LNCaP clone FGC (cell line): ENCODE measurements at regions not wholly inside any gene's neighbourhood (a gene's known extent, or its start where the extent isn't known, plus 50 kb on each side); places are given as distances from the start of the nearest gene placed in this dataset.

Source experiments
- DNase-seq: peaks from one replicate; pipeline ENCODE4 v3.0.0-alpha.2; 2011; ENCODE audit warnings: low read depth
- H3K4me3 ChIP-seq: 2 replicates; pipeline ENCODE4 v1.5.1; 2011; ENCODE audit warnings: mild to moderate bottlenecking, low read depth, low read length, control low read depth
- TF ChIP-seq, protein P1 (sequence below): IDR thresholded peaks from 2 replicates; pipeline ENCODE4 v1.5.1; 2012; ENCODE audit warnings: mild to moderate bottlenecking; ENCODE audit not compliant: control insufficient read depth, insufficient read depth; ENCODE audit errors: extremely low read depth

DNA sequence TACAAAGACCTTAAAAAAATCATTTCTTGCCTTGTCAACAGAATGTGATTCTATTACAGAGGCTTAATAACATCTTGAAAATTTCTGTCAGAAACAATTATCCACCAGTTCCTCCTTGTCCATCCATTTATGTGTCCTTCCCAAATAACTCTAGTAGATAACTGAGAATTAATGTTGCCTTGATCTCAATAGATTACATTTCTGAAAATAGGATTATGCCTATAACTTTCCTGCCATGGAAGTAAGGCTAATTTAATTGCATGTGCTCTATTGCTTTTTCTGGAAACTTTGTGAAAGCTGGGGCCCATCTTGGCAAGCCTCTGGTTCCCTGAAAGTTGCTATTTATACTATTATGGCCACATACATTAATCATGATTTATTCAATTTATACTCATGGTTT lies 76.2 kb upstream of the UNC5C start:
- no peak for DNase-seq
- TF ChIP-seq, protein P1, sequence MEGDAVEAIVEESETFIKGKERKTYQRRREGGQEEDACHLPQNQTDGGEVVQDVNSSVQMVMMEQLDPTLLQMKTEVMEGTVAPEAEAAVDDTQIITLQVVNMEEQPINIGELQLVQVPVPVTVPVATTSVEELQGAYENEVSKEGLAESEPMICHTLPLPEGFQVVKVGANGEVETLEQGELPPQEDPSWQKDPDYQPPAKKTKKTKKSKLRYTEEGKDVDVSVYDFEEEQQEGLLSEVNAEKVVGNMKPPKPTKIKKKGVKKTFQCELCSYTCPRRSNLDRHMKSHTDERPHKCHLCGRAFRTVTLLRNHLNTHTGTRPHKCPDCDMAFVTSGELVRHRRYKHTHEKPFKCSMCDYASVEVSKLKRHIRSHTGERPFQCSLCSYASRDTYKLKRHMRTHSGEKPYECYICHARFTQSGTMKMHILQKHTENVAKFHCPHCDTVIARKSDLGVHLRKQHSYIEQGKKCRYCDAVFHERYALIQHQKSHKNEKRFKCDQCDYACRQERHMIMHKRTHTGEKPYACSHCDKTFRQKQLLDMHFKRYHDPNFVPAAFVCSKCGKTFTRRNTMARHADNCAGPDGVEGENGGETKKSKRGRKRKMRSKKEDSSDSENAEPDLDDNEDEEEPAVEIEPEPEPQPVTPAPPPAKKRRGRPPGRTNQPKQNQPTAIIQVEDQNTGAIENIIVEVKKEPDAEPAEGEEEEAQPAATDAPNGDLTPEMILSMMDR, result no peak
- H3K4me3 ChIP-seq, result no peak overlapping the region

DNA sequence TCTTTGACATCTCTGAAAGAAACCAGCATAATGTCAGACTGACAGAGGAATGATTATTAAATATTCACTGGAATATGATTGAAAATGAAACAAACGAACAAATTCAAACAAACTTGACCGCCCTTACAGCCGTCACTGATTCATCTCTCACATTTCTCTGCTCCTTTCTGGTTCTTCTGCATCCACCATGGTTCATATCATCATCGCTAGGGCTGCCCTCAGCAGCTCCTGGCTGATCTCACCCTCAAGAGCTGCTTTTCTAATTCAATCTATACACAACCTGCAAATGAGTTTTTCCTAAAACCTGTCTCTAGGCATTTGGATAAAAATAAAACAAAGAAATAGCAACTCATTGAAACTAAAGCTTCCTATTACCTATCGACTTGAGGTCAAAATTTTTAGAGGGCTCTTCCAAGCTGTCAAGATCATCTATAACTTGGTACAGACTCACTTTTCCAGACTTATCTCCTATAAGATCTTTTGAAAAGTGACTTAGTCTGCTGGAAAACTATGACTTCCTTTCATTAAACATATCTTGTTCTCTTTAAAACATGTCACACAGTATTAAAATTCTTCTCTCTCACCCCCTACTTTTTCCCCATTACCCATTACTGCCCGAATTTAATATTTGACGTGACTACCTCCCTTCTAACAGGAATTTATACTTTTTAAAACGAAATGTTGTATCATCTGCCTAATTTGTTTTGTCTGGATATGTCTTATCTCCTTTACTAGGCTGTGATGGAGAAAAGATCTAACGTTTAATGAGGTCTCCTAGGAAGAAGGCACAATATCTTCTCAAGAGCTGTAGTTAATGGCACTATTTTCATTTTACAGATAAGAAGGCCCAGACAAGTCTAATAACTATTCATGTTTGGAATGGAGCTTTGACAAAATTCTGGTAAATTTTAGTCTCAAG lies 71.0 kb upstream of the UNC5C start:
- TF ChIP-seq, protein P1, result no peak
- no peak overlapping the region for H3K4me3 ChIP-seq
- DNase-seq, result no peak

- no peak for DNase-seq
- TF ChIP-seq, protein P1, result no peak
- no peak overlapping the region for H3K4me3 ChIP-seq
Observed at GRCh38 chr4:95614684-95615205, 66.0 kb upstream of the UNC5C start.

DNA sequence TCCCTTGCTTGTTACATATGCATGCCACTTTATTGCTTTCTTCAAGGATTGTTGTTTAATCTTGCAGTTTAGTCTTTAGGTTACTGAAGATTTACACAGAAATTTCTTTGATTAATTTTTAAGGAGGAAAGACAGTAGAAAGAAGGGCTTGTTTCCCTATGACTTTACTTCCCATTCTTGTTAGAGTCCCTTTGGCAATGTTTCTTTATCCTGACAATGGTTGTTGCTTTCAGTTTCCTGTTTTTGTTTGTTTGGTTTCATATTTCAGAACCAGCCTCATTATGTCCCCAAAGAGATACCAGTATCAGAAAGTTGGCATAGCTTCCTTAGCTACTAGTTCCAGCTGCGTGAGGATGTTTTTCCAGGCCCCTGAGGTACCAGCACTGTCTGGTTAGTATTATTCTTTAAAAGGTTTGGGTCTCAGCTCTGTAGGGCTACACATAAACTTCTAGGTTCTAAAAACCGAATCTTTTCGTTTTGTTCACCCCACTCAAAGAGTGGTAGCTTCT lies 61.3 kb upstream of the UNC5C start:
- no peak overlapping the region for H3K4me3 ChIP-seq
- DNase-seq, result no peak
- TF ChIP-seq, protein P1, result no peak

- TF ChIP-seq, protein P1, result no peak
- no peak for DNase-seq
- no peak overlapping the region for H3K4me3 ChIP-seq
Observed at GRCh38 chr4:95606739-95607138, 58.0 kb upstream of the UNC5C start.

- no peak for DNase-seq
- TF ChIP-seq, protein P1, result no peak
- H3K4me3 ChIP-seq, result no peak overlapping the region
Observed at GRCh38 chr4:95603393-95603792, 54.6 kb upstream of the UNC5C start.
